Thyroid gland (tissue), 4 donors: ENCODE measurements at regions not wholly inside any gene's neighbourhood (a gene's known extent, or its start where the extent isn't known, plus 50 kb on each side); places are given as distances from the start of the nearest gene placed in this dataset.
A peak's percentile ranks its signal among the peaks of the same experiment; 100 is the strongest.

Source experiments
- DNase-seq, 2 donors: peaks; one replicate each; pipeline ENCODE4 v3.0.0-alpha.2; 2019
- H3K27ac ChIP-seq, 3 donors: fragments of 200-600 bp; sonication (generic); 1 replicate in 2 of 3; 2 replicates in 1 of 3; pipeline ENCODE4 v1.5.1; 2016 to 2019; ENCODE audit warnings: mild to moderate bottlenecking in 1 of 3, moderate library complexity in 1 of 3
- H3K27me3 ChIP-seq: fragments of 200-600 bp; sonication (generic); one replicate; pipeline ENCODE4 v1.5.1; 2019
- H3K36me3 ChIP-seq, 2 donors: fragments of 200-600 bp; sonication (generic); one replicate each; pipeline ENCODE4 v1.5.1; 2016 to 2019
- H3K4me1 ChIP-seq, 2 donors: fragments of 200-600 bp; sonication (generic); one replicate each; pipeline ENCODE4 v1.5.1; 2017 to 2019
- H3K4me3 ChIP-seq, 3 donors: fragments of 200-600 bp; sonication (generic); replicated peaks in 1 of 3; 1 replicate in 2 of 3; 2 replicates in 1 of 3; pipeline ENCODE4 v1.5.1; 2016; ENCODE audit warnings: mild to moderate bottlenecking in 1 of 3
- H3K9me3 ChIP-seq: fragments of 200-600 bp; sonication (generic); one replicate; pipeline ENCODE4 v1.5.1; 2017
- POLR2A ChIP-seq, 2 donors: fragments of 450-650 bp; IDR thresholded peaks; one replicate each; pipeline ENCODE4 v1.6.1; 2017; ENCODE audit warnings: antibody characterized with exemption in 2 of 2, mild to moderate bottlenecking in 2 of 2, moderate library complexity in 1 of 2
- WGBS, 2 donors: methylation state at CpG; one replicate each; pipeline ENCODE4 v1.1.5; 2017; 5-methylcytosine and 5-hydroxymethylcytosine counted together
- intact Hi-C: fragments of 100-400 bp; cut with DNase I; formaldehyde crosslinking; loops from one replicate; pipeline ENCODE4 v1.15.1; 2023
- TF ChIP-seq, protein P1 (sequence below), 6 experiments: fragments of 200-600 bp in 3 of 6; fragments of 450-650 bp in 3 of 6; sonication (generic) in 3 of 6; IDR thresholded peaks; one replicate each; pipeline ENCODE4 v1.5.1; 2016 to 2019; ENCODE audit warnings: antibody characterized with exemption in 6 of 6, mild to moderate bottlenecking in 2 of 6, inconsistent platforms in 1 of 6, moderate library complexity in 1 of 6

DNA sequence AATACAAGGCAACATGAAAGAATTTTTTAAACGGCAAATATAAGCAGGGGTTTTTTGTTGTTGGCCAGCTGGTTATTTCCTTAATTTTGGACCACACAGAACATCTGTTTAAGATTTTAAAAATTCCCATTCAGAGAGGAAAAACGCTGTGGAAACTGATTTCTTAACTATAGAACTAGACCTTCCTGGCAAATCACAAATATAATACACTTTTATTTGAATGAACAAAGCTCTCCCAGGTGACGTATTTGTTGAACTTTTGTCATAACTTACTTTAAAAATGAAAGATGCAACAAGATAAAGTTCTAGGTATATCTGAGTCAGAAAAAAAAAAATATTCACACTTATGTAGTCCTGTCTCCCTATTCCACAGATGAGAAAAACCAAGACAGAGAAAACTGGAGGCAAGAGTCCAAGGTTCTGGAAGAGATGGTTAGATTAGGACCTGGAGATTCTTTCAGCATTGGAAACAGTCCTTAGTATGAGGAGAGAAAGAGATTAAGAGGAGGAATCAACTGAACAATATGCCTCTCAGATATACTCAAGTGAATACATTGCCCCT lies 269.1 kb downstream of the NEBL start:
- no peak for TF ChIP-seq POLR2A (IDR thresholded peaks at IDR 0.05)
- TF ChIP-seq, protein P1, sequence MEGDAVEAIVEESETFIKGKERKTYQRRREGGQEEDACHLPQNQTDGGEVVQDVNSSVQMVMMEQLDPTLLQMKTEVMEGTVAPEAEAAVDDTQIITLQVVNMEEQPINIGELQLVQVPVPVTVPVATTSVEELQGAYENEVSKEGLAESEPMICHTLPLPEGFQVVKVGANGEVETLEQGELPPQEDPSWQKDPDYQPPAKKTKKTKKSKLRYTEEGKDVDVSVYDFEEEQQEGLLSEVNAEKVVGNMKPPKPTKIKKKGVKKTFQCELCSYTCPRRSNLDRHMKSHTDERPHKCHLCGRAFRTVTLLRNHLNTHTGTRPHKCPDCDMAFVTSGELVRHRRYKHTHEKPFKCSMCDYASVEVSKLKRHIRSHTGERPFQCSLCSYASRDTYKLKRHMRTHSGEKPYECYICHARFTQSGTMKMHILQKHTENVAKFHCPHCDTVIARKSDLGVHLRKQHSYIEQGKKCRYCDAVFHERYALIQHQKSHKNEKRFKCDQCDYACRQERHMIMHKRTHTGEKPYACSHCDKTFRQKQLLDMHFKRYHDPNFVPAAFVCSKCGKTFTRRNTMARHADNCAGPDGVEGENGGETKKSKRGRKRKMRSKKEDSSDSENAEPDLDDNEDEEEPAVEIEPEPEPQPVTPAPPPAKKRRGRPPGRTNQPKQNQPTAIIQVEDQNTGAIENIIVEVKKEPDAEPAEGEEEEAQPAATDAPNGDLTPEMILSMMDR (IDR thresholded peaks at IDR 0.05), result no peak
- WGBS, 2 donors, result 77 to 81% methylated on average over 3 of the region's 3 CpGs
- DNase-seq, result no peak
- Histone ChIP-seq H3K4me3 (no peak overlapping the region), H3K27me3 (no peaks in the 10 kb centered on the region), H3K36me3 (no peaks in the 10 kb centered on the region), H3K4me1 (peaks cover 6 to 13% of the 10 kb centered on the region in 2 donors), H3K27ac (no peak overlapping the region), H3K9me3 (no peaks in the 10 kb centered on the region)
- intact Hi-C loops, result no loop called here

DNA sequence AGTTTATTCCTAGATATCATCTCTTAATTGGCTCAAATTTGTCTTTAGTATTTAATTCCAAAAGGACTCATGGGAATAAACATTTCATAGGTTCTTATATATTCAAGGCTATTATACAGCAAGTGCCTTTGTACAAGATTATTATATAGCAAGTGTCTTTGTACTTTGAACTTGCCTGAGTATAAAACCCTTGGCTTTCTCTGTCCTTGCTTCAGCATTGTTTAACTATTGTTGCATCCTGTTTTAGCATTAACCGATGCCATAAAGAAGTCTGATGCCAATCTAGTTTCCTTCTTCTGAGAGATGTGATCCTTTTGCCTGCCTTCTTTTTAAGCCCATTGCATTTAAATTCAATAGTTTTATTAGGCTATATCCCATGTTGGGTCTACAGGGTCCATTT lies 270.0 kb downstream of the NEBL start:
- peaks cover 11 to 23% of the 10 kb centered on the region in 2 donors for H3K4me1 ChIP-seq
- no peaks in the 10 kb centered on the region for H3K36me3 ChIP-seq
- no peaks in the 10 kb centered on the region for H3K27me3 ChIP-seq
- H3K4me3 ChIP-seq, result no peak overlapping the region
- H3K9me3 ChIP-seq, result no peaks in the 10 kb centered on the region
- 70 to 81% methylated on average over 1 of the region's 1 CpG for WGBS, 2 donors
- TF ChIP-seq POLR2A (IDR thresholded peaks at IDR 0.05), result no peak
- intact Hi-C loops, result no loop called here
- no peak for DNase-seq
- no peak overlapping the region for H3K27ac ChIP-seq

DNA sequence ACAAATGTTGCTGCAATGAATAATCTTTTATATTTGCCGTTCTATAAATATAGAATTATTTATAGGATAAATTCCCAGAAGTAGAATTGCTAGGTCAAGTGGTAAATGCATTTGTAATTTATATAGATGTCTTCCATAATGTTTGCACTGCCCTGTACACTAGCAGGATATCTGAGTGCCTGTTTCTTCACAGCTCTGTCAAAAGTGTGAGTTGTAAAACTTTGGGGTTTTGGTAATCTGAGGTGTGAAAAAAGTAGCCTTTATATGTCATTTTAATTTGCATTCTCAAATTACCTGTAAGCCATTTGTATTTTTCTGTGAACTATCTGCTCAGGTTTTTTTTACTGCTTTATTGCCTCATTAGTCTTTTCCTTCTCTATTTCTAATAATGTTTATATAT lies 271.2 kb downstream of the NEBL start:
- Histone ChIP-seq H3K27me3 (no peaks in the 10 kb centered on the region), H3K27ac (no peak overlapping the region), H3K9me3 (no peaks in the 10 kb centered on the region), H3K4me3 (no peak overlapping the region), H3K4me1 (peaks cover 11 to 23% of the 10 kb centered on the region in 2 donors), H3K36me3 (no peaks in the 10 kb centered on the region)
- DNase-seq, result no peak
- TF ChIP-seq POLR2A (IDR thresholded peaks at IDR 0.05), result no peak
- TF ChIP-seq, protein P1 (IDR thresholded peaks at IDR 0.05), result no peak
- intact Hi-C loops, result no loop called here
- WGBS, 2 donors, result 80 to 87% methylated on average over 1 of the region's 1 CpG

DNA sequence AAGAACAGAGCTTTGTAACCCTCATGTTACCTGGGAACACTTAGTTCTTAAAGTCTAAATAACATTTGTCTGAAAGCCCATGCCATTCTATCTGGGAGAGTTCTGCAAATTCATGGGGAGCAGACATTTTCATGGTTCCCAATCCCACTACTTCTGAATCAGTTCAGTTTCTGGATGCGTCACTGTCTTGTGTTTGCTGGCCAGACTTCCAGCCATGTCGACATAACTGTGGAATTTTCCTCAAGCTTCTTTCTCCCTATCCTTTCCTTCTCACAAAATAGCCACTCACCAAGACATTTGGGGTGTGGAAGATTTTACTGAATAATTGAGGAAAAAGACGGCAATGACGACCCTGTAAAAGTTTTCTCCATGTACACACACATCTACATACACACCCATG lies 272.5 kb downstream of the NEBL start:
- Histone ChIP-seq H3K4me1 (peaks cover 11 to 23% of the 10 kb centered on the region in 2 donors), H3K27me3 (no peaks in the 10 kb centered on the region), H3K27ac (no peak overlapping the region), H3K36me3 (no peaks in the 10 kb centered on the region), H3K9me3 (no peaks in the 10 kb centered on the region), H3K4me3 (no peak overlapping the region)
- no peak for DNase-seq
- intact Hi-C loops, result no loop called here
- 78 to 88% methylated on average over 4 of the region's 4 CpGs for WGBS, 2 donors
- TF ChIP-seq, protein P1 (IDR thresholded peaks at IDR 0.05), result no peak
- no peak for TF ChIP-seq POLR2A (IDR thresholded peaks at IDR 0.05)

DNA sequence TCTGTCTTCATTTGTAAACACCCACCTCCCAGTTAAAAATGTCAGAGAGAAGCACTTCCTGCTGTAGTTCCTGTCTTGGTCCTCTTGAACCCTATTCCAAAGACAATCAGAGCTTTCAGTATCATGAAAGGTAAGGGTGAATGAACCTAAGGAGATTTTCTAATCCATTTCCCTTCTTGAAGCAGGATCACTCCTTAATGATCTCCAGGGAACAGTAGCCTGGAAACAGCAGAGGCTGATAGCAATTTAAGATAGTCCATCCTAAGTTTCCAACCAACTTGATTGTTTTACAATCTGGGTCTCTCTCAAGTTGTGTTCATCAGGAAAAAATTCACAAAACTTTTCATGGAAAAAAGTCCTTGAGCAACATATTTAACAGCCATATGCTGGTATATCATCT lies 273.6 kb downstream of the NEBL start:
- DNase-seq, result no peak

More for the DNA sequence above, 273.6 kb downstream of the NEBL start:
- Histone ChIP-seq H3K27ac (peak overlapping the region in 2 of 3 donors; percentile 50 to 88), H3K9me3 (no peaks in the 10 kb centered on the region), H3K4me3 (no peak overlapping the region), H3K4me1 (peaks cover 11 to 23% of the 10 kb centered on the region in 2 donors), H3K27me3 (no peaks in the 10 kb centered on the region), H3K36me3 (no peaks in the 10 kb centered on the region)
- TF ChIP-seq, protein P1 (IDR thresholded peaks at IDR 0.05), result no peak
- TF ChIP-seq POLR2A (IDR thresholded peaks at IDR 0.05), result no peak
- intact Hi-C loops, result no loop called here
